Neural progenitor cell (in vitro differentiated cells): ENCODE measurements at regions not wholly inside any gene's neighbourhood (a gene's known extent, or its start where the extent isn't known, plus 50 kb on each side); places are given as distances from the start of the nearest gene placed in this dataset.

Experiments
- DNase-seq: peaks from one replicate; pipeline ENCODE4 v3.0.0-alpha.2; 2016; ENCODE audit warnings: low spot score
- H2AFZ ChIP-seq: fragments of 200-600 bp; sonication (generic); replicated peaks from 2 replicates; pipeline ENCODE4 v1.6.1; 2016; ENCODE audit warnings: antibody characterized with exemption
- H3F3A ChIP-seq: fragments of 200-600 bp; sonication (generic); 2 replicates; pipeline ENCODE4 v1.6.1; 2016; ENCODE audit warnings: antibody characterized with exemption, low read depth
- H3K27ac ChIP-seq: fragments of 200-600 bp; sonication (generic); 2 replicates; pipeline ENCODE4 v1.5.1; 2016; ENCODE audit warnings: mild to moderate bottlenecking
- H3K27me3 ChIP-seq: fragments of 200-600 bp; sonication (generic); 2 replicates; pipeline ENCODE4 v1.6.1; 2016; ENCODE audit warnings: mild to moderate bottlenecking, moderate library complexity
- H3K36me3 ChIP-seq: fragments of 200-600 bp; sonication (generic); 2 replicates; pipeline ENCODE4 v1.5.1; 2016
- H3K4me1 ChIP-seq: fragments of 200-600 bp; sonication (generic); 2 replicates; pipeline ENCODE4 v1.6.1; 2016; ENCODE audit warnings: mixed run types
- H3K4me2 ChIP-seq: fragments of 200-600 bp; sonication (generic); 2 replicates; pipeline ENCODE4 v1.6.1; 2016
- H3K4me3 ChIP-seq: fragments of 200-600 bp; sonication (generic); 2 replicates; pipeline ENCODE4 v1.5.1; 2016
- H3K79me2 ChIP-seq: fragments of 200-600 bp; sonication (generic); 2 replicates; pipeline ENCODE4 v1.6.1; 2016; ENCODE audit warnings: low read depth
- H3K9ac ChIP-seq: fragments of 200-600 bp; sonication (generic); 2 replicates; pipeline ENCODE4 v1.6.1; 2016
- H3K9me3 ChIP-seq: fragments of 200-600 bp; sonication (generic); 2 replicates; pipeline ENCODE4 v1.5.1; 2016; ENCODE audit warnings: low read depth
- H4K20me1 ChIP-seq: fragments of 200-600 bp; sonication (generic); 2 replicates; pipeline ENCODE4 v1.6.1; 2016; ENCODE audit warnings: low read depth
- H3K27ac Mint-ChIP-seq: 3 replicates; pipeline ENCODE4 v1.8.0; 2021; ENCODE audit warnings: mixed read lengths
- H3K27me3 Mint-ChIP-seq: 2 replicates; pipeline ENCODE4 v1.8.0; 2022; ENCODE audit warnings: low read depth, mild to moderate bottlenecking, inconsistent platforms, moderate library complexity, mixed read lengths; ENCODE audit not compliant: insufficient read depth
- H3K36me3 Mint-ChIP-seq: 3 replicates; pipeline ENCODE4 v1.8.0; 2021; ENCODE audit warnings: mixed read lengths
- H3K4me1 Mint-ChIP-seq: 3 replicates; pipeline ENCODE4 v1.8.0; 2021; ENCODE audit warnings: mixed read lengths
- H3K4me3 Mint-ChIP-seq: 3 replicates; pipeline ENCODE4 v1.8.0; 2021; ENCODE audit warnings: mild to moderate bottlenecking, moderate library complexity, mixed read lengths
- H3K9me3 Mint-ChIP-seq: 3 replicates; pipeline ENCODE4 v1.8.0; 2020; ENCODE audit warnings: mixed read lengths
- EZH2 ChIP-seq: fragments of 200-600 bp; sonication (generic); IDR thresholded peaks from 2 replicates; pipeline ENCODE4 v1.6.1; 2017; ENCODE audit warnings: antibody characterized with exemption, mild to moderate bottlenecking, moderate library complexity
- EZH2phosphoT487 ChIP-seq: fragments of 200-600 bp; sonication (generic); IDR thresholded peaks from 2 replicates; pipeline ENCODE4 v1.6.1; 2017; ENCODE audit warnings: antibody characterized with exemption
- TF ChIP-seq, protein P1 (sequence below): fragments of 200-600 bp; sonication (generic); IDR thresholded peaks from 2 replicates; pipeline ENCODE4 v1.5.1; 2017; ENCODE audit warnings: antibody characterized with exemption, mild to moderate bottlenecking

DNA sequence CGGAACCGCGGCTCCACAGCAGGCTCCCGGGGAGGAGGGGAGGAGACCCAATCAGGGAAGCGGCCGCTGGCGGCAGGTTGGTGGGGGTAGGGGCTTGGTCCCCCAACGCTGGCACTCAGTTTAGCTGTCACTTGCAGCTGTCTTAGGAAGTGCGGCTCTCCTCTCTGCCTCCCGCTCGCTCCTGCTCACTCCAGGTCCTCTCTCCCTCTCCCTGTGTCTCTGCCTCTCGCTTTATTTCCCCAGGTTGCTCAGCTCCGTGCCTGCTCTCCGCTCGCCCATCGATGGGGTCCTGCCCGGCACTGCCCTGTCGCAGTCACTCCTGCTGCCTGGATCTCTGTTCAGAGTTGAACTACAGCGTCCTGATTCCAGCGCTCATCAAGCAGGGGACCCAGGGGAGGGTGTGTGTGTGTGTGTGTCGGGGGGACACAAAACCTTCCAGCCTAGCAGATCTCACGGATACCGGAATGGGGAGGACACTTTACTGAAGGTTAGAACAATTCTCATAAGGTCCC, 145.6 kb downstream of the ENGASE start:
- Histone ChIP-seq H3K4me1 (peaks cover 35% of the 10 kb centered on the region), H3K27ac (no peak overlapping the region), H3F3A (peaks cover 6% of the 10 kb centered on the region), H2AFZ (peak overlapping the region; percentile 86), H3K79me2 (no peaks in the 10 kb centered on the region), H4K20me1 (no peaks in the 10 kb centered on the region), H3K4me2 (peak overlapping the region; percentile 83), H3K9me3 (no peaks in the 10 kb centered on the region), H3K9ac (no peak overlapping the region), H3K36me3 (no peaks in the 10 kb centered on the region), H3K4me3 (peak overlapping the region; percentile 41), H3K27me3 (no peaks in the 10 kb centered on the region)
- DNase-seq, result peak; percentile 48
- Mint-ChIP-seq H3K27me3 (peaks cover 19% of the 10 kb centered on the region), H3K27ac (peak overlapping the region; percentile 35), H3K36me3 (no peaks in the 10 kb centered on the region), H3K4me3 (peak overlapping the region; percentile 55), H3K9me3 (no peaks in the 10 kb centered on the region), H3K4me1 (peaks cover 28% of the 10 kb centered on the region)
- TF ChIP-seq, protein P1, sequence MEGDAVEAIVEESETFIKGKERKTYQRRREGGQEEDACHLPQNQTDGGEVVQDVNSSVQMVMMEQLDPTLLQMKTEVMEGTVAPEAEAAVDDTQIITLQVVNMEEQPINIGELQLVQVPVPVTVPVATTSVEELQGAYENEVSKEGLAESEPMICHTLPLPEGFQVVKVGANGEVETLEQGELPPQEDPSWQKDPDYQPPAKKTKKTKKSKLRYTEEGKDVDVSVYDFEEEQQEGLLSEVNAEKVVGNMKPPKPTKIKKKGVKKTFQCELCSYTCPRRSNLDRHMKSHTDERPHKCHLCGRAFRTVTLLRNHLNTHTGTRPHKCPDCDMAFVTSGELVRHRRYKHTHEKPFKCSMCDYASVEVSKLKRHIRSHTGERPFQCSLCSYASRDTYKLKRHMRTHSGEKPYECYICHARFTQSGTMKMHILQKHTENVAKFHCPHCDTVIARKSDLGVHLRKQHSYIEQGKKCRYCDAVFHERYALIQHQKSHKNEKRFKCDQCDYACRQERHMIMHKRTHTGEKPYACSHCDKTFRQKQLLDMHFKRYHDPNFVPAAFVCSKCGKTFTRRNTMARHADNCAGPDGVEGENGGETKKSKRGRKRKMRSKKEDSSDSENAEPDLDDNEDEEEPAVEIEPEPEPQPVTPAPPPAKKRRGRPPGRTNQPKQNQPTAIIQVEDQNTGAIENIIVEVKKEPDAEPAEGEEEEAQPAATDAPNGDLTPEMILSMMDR, result no peak
- no peak for TF ChIP-seq EZH2
- TF ChIP-seq EZH2phosphoT487, result no peak

DNA sequence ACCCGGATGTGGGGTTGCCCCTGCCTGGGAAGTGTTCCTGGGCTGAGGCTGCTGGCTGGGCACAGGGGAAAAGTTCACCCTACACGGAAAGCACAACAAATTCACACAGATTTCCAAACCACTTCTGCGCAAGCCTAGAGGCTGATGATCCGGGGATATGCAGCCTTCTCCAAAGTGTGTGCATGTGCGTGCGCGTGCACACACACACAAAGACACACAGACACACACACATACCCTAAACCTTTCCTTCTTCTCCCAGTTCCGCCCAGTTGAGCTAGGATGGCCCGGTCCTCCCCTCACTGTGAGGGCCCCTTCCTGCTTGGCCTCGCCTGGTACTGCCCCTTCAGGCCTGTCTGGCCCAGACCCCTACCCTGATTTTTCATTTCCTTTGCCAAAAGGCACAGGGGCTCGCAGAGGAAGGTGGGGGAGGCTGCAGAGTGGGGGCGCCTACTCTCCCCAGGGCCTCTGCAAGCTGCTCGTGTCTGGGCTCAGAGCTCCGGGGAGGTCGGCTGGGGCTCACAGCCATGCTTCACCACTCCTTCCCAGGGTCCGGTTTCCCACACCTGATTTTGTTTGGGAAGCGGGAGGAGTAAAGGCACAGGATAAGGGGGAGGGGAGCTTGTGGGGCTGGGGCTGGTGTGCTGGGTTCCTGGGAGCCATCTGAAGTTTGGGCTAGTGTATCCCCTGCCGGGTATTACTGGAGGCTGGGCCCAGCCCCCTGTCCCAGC, 144.7 kb downstream of the ENGASE start:
- no peaks in the 10 kb centered on the region for H3K9me3 ChIP-seq
- peak overlapping the region; percentile 10 for H2AFZ ChIP-seq
- H3K27me3 Mint-ChIP-seq, result peaks cover 18% of the 10 kb centered on the region
- peaks cover 28% of the 10 kb centered on the region for H3K4me1 Mint-ChIP-seq
- no peaks in the 10 kb centered on the region for H3K36me3 ChIP-seq
- H3K27me3 ChIP-seq, result no peaks in the 10 kb centered on the region
- DNase-seq, result no peak
- no peak overlapping the region for H3K27ac ChIP-seq
- H3K27ac Mint-ChIP-seq, result peak overlapping the region; percentile 85
- H3K4me3 ChIP-seq, result no peak overlapping the region
- TF ChIP-seq EZH2, result no peak
- H3K4me2 ChIP-seq, result peak overlapping the region; percentile 83
- peaks cover 40% of the 10 kb centered on the region for H3K4me1 ChIP-seq
- H3K79me2 ChIP-seq, result no peaks in the 10 kb centered on the region
- H3K36me3 Mint-ChIP-seq, result no peaks in the 10 kb centered on the region
- no peaks in the 10 kb centered on the region for H4K20me1 ChIP-seq
- peaks cover 6% of the 10 kb centered on the region for H3F3A ChIP-seq
- peak overlapping the region; percentile 50 for H3K4me3 Mint-ChIP-seq
- H3K9ac ChIP-seq, result no peak overlapping the region
- H3K9me3 Mint-ChIP-seq, result no peaks in the 10 kb centered on the region

DNA sequence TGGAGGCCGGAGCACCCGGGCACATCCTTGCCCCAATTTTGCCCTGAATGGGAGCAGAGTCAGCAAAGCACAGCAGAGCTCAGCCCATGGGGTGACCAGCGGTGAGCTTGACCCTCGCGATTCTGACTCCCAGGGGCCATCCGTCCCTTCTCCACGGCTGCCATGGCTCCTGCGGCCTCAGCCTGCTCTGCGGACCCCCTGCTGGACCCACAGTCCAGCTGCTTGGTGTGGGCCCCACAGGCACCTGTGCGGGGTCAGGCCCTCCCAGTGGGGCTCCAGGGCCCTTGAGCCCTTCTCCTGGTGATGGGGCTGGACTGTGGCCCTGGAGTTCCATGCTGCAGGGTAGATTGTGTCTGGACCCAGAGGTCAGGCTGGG, 144.2 kb downstream of the ENGASE start:
- Mint-ChIP-seq H3K4me3 (peak overlapping the region; percentile 50), H3K27me3 (peaks cover 16% of the 10 kb centered on the region), H3K36me3 (no peaks in the 10 kb centered on the region)

More for the DNA sequence above, 144.2 kb downstream of the ENGASE start:
- Histone ChIP-seq H3K4me2 (peak overlapping the region; percentile 83), H2AFZ (no peak overlapping the region), H4K20me1 (no peaks in the 10 kb centered on the region), H3K27ac (no peak overlapping the region), H3K79me2 (no peaks in the 10 kb centered on the region), H3K36me3 (no peaks in the 10 kb centered on the region), H3K9me3 (no peaks in the 10 kb centered on the region), H3K4me1 (peaks cover 36% of the 10 kb centered on the region), H3K9ac (no peak overlapping the region), H3K27me3 (no peaks in the 10 kb centered on the region), H3K4me3 (no peak overlapping the region), H3F3A (peaks cover 6% of the 10 kb centered on the region)
- TF ChIP-seq EZH2 (no peak), EZH2phosphoT487 (no peak)
- TF ChIP-seq, protein P1, result no peak
- Mint-ChIP-seq H3K27ac (no peak overlapping the region), H3K9me3 (no peaks in the 10 kb centered on the region), H3K4me1 (peaks cover 26% of the 10 kb centered on the region)
- DNase-seq, result no peak
